ENCODE measurements at regions not wholly inside any gene's neighbourhood (a gene's known extent, or its start where the extent isn't known, plus 50 kb on each side); places are given as distances from the start of the nearest gene placed in this dataset.

- H4K8ac ChIP-seq (replicated peaks; ENCODE audit: insufficient read length, low read depth, low read length) = no peak overlapping the region
- H4K91ac ChIP-seq (ENCODE audit: insufficient read length, low read depth, low read length) = no peak overlapping the region
- Mint-ChIP-seq H3K27me3 (ENCODE audit: low read depth) (no peaks in the 10 kb centered on the region), H3K9me3 (peaks cover 18 to 22% of the 10 kb centered on the region in 2 experiments), H3K4me3 (no peak overlapping the region), H3K4me1 (peaks cover 14 to 17% of the 10 kb centered on the region in 2 experiments), H3K36me3 (ENCODE audit: insufficient read depth in 1 of 3, low read depth in 3 of 3) (peaks cover 7 to 21% (median 16%) of the 10 kb centered on the region in 3 experiments), H3K27ac (no peak overlapping the region)
- no peak overlapping the region for H3K27ac ChIP-seq (ENCODE audit: insufficient read length, low read depth, low read length)
- H3K23me2 ChIP-seq (ENCODE audit: insufficient read length, low read depth, low read length, poor library complexity, severe bottlenecking) = no peaks in the 10 kb centered on the region
- H3K56ac ChIP-seq (ENCODE audit: insufficient read length, low read depth, low read length) = no peak overlapping the region
- no peak overlapping the region for H3K9ac ChIP-seq (ENCODE audit: extremely low read depth, insufficient read length, low read length)
- H2BK120ac ChIP-seq (ENCODE audit: low read depth, low read length, poor library complexity, severe bottlenecking) = no peak overlapping the region
- H4K20me1 ChIP-seq (ENCODE audit: control insufficient read depth, insufficient read depth, insufficient read length) = no peaks in the 10 kb centered on the region
- no peak overlapping the region for H4K5ac ChIP-seq (ENCODE audit: insufficient read length, low read depth, low read length)
- no peak overlapping the region for H2BK5ac ChIP-seq (ENCODE audit: insufficient read length, low read length)
- no peak overlapping the region for H3T11ph ChIP-seq (ENCODE audit: low read length)
- H3K4me1 ChIP-seq (ENCODE audit: insufficient read depth, low read length) = no peaks in the 10 kb centered on the region
- no peak overlapping the region for H3K4ac ChIP-seq (ENCODE audit: low read depth, low read length)
- H2BK15ac ChIP-seq (ENCODE audit: low read depth, low read length) = no peak overlapping the region
- H3K27me3 ChIP-seq (ENCODE audit: insufficient read depth, low read length) = no peaks in the 10 kb centered on the region
- no peak overlapping the region for H2BK20ac ChIP-seq (ENCODE audit: low read depth, low read length, poor library complexity, severe bottlenecking)
- no peak overlapping the region for H3K18ac ChIP-seq (ENCODE audit: insufficient read length, low read depth, low read length)
- peaks cover 7% of the 10 kb centered on the region for H3K9me3 ChIP-seq (ENCODE audit: control insufficient read depth, low read depth, low read length)
- no peaks in the 10 kb centered on the region for H3K79me2 ChIP-seq (ENCODE audit: insufficient read depth, low read length)
- H2AK5ac ChIP-seq (ENCODE audit: insufficient read length, low read length) = no peak overlapping the region
- H3K4me2 ChIP-seq (ENCODE audit: insufficient read depth, insufficient read length, low read length) = no peak overlapping the region
- H3K79me1 ChIP-seq (ENCODE audit: insufficient read depth, low read depth, low read length, poor library complexity, severe bottlenecking) = no peaks in the 10 kb centered on the region
- no peak overlapping the region for H2AFZ ChIP-seq (ENCODE audit: low read length)
- H3K23ac ChIP-seq (ENCODE audit: insufficient read length, low read depth, low read length) = no peak overlapping the region
- no peak overlapping the region for H3K14ac ChIP-seq (ENCODE audit: insufficient read depth, low read length)
- H2BK12ac ChIP-seq (ENCODE audit: insufficient read length, low read depth, low read length) = no peak overlapping the region
- no peak for TF ChIP-seq CTCF (conservative IDR thresholded peaks at IDR 0.05)
- no peak for DNase-seq
Observed at GRCh38 chr6:106735828-106736227, 106.5 kb downstream of the QRSL1 start.

Data from H9 (cell line).